Stimulated activated CD8-positive, alpha-beta memory T cell treated with anti-CD3 and anti-CD28 coated beads, Interleukin-12 subunit alpha, Interleukin-12 subunit beta, amount 100 ng/mL, for 1 hour (primary cell): ENCODE measurements at regions not wholly inside any gene's neighbourhood (a gene's known extent, or its start where the extent isn't known, plus 50 kb on each side); places are given as distances from the start of the nearest gene placed in this dataset.

Source experiments
- DNase-seq: peaks from one replicate; pipeline ENCODE4 v3.0.0-alpha.2; 2020; ENCODE audit warnings: low read depth

GRCh38 chr13:40429706-40430545 is 236.5 kb downstream of the FOXO1 start:
- no peak for DNase-seq

GRCh38 chr13:40432018-40432978 is 234.1 kb downstream of the FOXO1 start:
- no peak for DNase-seq

- DNase-seq, result no peak
Measured at GRCh38 chr13:40433001-40433400, 233.4 kb downstream of the FOXO1 start.

- DNase-seq, result peak; percentile 7
Measured at GRCh38 chr13:40433577-40433976, 232.9 kb downstream of the FOXO1 start.

- no peak for DNase-seq
Measured at GRCh38 chr13:40434516-40435397, 231.7 kb downstream of the FOXO1 start.

- DNase-seq, result no peak
Measured at GRCh38 chr13:40438022-40438680, 228.3 kb downstream of the FOXO1 start.

GRCh38 chr13:40438999-40439797 is 227.2 kb downstream of the FOXO1 start:
- no peak for DNase-seq

- DNase-seq, result no peak
Measured at GRCh38 chr13:40439928-40440327, 226.5 kb downstream of the FOXO1 start.

GRCh38 chr13:40440990-40441820 is 225.2 kb downstream of the FOXO1 start:
- DNase-seq, result no peak

- no peak for DNase-seq
Measured at GRCh38 chr13:40442231-40442630, 224.2 kb downstream of the FOXO1 start.

GRCh38 chr13:40442826-40443225 is 223.6 kb downstream of the FOXO1 start:
- no peak for DNase-seq

- no peak for DNase-seq
Measured at GRCh38 chr13:40444241-40444640, 222.2 kb downstream of the FOXO1 start.

- no peak for DNase-seq
Measured at GRCh38 chr13:40445557-40445990, 220.9 kb downstream of the FOXO1 start.

- no peak for DNase-seq
Measured at GRCh38 chr13:40446365-40446764, 220.1 kb downstream of the FOXO1 start.

- DNase-seq, result no peak
Measured at GRCh38 chr13:40447857-40448256, 218.6 kb downstream of the FOXO1 start.

- no peak for DNase-seq
Measured at GRCh38 chr13:40452038-40452666, 214.3 kb downstream of the FOXO1 start.

GRCh38 chr13:40452741-40453334 is 213.6 kb downstream of the FOXO1 start:
- no peak for DNase-seq

- no peak for DNase-seq
Measured at GRCh38 chr13:40453351-40454021, 213.0 kb downstream of the FOXO1 start.
